COLO829 (cell line): ENCODE measurements at regions not wholly inside any gene's neighbourhood (a gene's known extent, or its start where the extent isn't known, plus 50 kb on each side); places are given as distances from the start of the nearest gene placed in this dataset.
A peak's percentile ranks its signal among the peaks of the same experiment; 100 is the strongest.

ENCODE experiments used
- DNase-seq: peaks from one replicate; pipeline ENCODE4 v3.0.0; 2012; ENCODE audit warnings: low spot score

DNA sequence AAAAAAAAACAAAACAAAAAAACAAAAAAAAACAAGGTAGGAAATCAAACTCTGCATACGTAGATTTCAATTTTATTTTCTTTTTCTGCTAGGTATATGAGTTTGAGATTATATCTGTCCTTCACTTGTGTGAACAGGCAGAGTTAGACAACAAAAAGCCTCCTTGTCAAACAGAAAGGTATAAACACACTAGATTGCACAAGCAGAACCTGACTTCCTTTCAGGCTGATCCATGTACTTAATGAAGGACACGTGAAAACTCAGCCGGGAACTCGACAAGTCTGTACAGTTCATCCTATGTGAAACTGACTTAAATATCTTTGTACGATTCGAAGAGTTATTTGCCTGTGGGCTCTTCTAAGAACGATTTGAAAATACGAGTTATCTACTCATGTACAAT, 254.1 kb downstream of the ARL4A start:
- DNase-seq, result no peak

GRCh38 chr7:12942609-12943008, 255.2 kb downstream of the ARL4A start:
- no peak for DNase-seq

GRCh38 chr7:12943781-12944180, 256.3 kb downstream of the ARL4A start:
- no peak for DNase-seq

- no peak for DNase-seq
These were observed 258.5 kb downstream of the ARL4A start for GRCh38 chr7:12945901-12946300.

GRCh38 chr7:12947465-12947864, 260.0 kb downstream of the ARL4A start:
- DNase-seq, result no peak

GRCh38 chr7:12949060-12949931, 261.9 kb downstream of the ARL4A start:
- DNase-seq, result peak; percentile 71

- peak; percentile 77 for DNase-seq
These were observed 264.0 kb downstream of the ARL4A start for GRCh38 chr7:12951397-12951801.

DNA sequence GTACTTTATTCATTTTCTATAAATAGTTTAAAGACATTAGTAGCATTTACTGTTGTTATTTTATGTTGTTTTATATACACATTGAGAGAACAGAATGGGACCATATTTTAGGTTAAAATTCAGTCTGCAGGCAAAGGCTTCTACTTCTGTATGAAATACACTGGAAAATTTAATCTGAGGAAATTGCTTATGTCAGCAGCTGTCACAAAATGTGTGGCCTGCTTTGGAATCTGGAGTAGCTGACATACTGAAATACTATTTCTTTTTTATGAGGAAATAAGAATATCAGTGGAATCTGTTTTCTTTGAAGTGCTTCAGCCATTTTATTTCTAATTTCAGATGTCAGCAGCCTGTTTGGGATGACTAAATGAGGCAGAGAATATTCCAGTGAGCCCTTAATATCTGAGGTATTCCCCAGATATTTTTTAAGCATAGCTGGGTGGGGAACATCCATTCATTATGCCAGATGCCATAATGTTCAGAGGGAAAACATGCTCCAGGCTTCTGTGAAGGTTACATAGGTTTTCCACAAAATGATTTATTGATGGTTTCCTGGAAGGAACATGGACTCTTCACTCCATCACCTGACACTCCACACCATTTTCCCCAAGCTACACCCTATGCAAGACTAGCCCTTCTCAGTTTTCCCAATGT, 267.1 kb downstream of the ARL4A start:
- no peak for DNase-seq

GRCh38 chr7:12957487-12957886, 270.1 kb downstream of the ARL4A start:
- no peak for DNase-seq

- DNase-seq, result no peak
These were observed 274.6 kb downstream of the ARL4A start for GRCh38 chr7:12961910-12962480.

DNA sequence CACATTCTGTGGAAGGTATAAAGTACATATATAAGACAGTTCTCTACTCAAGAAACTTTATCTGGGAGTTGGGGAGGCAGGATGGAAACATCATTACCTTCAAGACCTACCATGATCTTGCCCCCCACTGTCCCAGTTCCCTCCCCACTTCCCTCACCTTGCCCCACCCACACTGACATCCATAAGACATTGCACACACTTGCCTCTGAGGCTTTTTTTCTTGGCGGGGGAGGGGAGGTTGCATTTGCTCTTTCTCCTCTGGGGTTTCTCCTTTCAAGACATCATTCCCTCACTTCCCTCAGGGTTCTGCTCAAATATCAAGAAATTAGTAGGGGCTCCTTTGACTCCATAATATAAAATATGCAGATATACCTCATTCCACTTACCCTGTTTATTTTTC, 276.0 kb downstream of the ARL4A start:
- no peak for DNase-seq

DNA sequence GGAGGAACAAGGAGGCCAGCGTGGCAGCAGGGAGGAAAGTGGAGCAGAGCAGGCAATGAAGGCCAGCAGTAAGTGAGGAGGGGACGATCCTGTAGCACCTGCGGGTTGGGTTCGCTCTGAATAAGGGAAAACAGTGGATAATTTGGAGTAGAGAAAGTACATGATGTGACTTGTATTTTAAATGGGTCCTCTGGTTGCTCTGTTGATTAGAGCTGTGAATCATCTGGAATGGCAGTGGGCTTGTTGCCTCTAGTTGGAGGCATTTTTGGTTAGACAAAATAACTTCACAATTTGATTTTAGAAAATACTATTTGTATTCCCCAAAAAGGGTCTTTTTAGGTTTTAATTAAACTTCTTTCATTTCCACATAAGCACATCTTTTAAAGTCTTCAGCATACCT, 277.4 kb downstream of the ARL4A start:
- DNase-seq, result no peak

- no peak for DNase-seq
These were observed 278.3 kb downstream of the ARL4A start for GRCh38 chr7:12965767-12966166.

DNA sequence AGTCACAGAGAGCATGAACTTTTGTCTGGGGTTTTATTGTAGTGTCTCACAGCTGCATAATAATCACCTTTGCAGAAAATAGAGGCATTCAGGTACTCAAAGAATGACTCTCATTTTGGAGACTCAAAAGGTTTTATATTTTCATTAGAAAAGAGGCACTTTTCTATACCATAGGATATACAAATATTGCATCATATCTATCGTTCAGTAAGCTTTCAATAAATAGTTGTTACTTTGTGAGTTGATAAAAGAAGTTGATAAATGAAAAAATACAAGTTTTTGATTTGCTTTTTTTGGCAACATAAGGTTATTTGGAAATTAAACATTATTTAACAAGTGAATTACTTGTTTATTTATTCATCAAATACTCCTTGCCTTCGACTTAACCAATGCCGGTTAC, 279.9 kb downstream of the ARL4A start:
- DNase-seq, result no peak

GRCh38 chr7:12968836-12969422, 281.5 kb downstream of the ARL4A start:
- DNase-seq, result no peak

DNA sequence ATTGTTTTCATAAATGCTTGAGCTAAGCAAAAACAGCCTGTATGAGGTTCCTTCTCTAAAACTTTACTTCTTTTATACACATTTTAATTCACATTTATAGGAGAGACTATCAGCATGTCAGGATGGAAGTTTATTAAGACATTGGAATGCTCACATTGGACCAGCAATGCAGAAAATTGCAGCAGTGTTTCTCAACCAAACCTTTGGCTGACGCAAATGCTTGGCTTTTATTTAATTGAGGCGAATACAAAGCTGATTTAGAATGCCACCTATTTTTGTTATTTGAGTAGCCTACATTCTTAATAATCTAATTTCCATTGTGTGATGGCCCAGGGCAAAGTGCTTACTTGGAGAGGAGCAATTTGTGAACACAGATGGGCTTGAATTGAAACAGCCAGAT, 283.2 kb downstream of the ARL4A start:
- no peak for DNase-seq

DNA sequence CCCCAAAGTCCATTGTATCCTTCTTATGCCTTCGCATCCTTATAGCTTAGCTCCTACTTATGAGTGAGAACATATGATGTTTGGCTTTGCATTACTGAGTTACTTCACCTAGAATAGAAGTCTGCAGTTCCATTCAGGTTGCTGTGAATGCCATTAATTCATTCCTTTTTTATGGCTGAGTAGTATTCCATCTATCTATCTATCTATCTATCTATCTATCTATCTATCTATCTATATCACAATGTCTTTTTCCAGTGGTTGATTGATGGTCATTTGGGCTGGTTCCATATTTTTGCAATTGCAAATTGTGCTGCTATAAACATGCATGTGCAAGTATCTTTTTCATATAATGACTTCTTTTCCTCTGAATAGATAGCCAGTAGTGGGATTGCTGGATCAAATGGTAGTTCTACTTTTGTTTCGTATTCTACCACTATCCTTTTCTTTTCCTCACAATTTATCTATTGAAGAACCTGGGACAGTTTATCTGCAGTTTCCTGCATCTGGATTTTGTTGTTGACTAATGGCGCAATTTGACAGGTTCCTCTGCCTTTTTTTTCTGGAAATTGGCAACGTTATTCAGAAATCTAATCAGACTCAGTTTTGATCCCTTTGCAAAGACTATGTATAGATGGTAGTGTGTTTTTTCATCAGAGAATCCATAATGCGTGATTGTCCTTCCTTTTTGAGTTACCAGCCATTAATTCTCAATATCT, 287.2 kb downstream of the ARL4A start:
- no peak for DNase-seq

DNA sequence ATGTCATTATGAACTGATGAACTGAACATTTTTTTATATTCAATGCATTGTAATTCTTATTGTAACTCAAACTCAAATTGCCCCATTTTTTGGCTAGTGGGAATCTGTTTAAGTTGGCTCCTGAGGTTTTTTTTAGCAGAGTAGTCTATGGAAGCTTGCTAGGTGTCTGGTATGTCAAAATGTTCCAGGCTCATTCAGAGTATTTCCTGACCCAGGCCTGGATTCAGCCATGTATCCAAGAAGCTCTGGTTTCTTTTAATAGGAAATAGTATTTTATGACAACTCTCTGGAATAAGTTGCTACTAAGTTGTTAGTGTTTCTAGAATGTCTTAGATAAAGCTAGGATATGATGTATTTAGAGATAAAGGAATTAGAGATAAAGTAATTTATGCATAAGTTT, 288.0 kb downstream of the ARL4A start:
- DNase-seq, result no peak

DNA sequence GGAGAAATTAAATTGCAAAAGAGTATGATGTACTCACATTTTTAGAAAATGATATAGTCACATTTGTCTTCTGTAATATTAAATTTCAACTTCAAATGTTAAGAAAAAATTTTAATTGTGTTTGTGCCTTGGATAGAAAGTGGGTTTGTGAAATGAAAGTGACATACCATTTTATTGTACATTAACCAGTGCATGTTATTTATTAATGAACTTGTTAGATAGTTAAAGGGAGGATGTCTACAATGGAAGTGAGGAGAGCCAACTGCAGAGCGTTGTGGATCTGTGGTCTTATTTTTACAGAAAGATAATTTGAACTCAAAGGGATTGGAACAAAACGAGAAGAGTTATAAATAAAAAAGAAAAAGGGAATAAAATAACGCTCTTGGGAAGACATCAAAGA, 291.7 kb downstream of the ARL4A start:
- DNase-seq, result no peak

GRCh38 chr7:12982178-12982577, 294.7 kb downstream of the ARL4A start:
- no peak for DNase-seq

DNA sequence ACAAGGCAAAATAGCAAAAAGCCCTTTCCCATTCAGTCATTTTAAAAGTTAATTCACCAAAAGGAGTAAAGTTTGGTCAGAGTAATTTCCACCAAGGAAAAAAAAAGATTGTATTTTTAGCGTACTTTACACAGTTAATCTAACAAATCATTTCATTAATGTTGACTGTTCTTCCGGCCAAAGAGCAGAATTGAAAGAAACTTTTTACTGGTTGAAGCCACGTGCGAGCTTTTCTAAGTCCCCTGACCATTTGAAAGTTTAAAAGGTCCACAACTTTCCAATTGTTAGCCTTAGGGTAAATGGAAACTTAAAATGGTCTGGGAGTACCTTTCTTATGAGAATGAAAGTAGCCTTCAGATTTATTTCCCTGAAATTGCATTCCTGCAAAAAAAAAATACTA, 296.7 kb downstream of the ARL4A start:
- no peak for DNase-seq

DNA sequence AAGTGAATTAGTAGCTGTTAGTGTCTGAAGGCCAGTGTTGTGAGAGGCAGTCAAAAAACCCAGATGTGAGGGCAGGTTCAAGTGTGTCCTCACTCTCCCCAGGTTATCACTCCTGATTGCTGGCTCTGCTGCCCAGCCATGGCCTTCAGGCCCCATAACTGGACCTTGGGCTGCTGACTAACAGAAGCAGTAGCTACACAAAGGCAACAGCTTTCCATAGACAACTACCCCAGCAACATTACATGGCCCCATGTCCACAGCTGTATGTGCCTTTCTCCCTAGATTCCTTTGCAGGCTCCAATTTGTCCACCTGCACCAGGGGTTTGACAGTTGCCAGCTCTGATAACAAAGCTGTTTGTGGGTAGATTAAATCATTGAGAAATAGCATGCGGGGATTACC, 297.8 kb downstream of the ARL4A start:
- DNase-seq, result no peak
